ENCODE measurements at regions not wholly inside any gene's neighbourhood (a gene's known extent, or its start where the extent isn't known, plus 50 kb on each side); places are given as distances from the start of the nearest gene placed in this dataset.
"Not testable (repeated sequence)": the region's sequence is repeated elsewhere in the genome, so short reads cannot be mapped to it uniquely, and the experiment has no call there.

- H3K27me3 ChIP-seq (ENCODE audit: control insufficient read depth, insufficient read depth, low read length); H3K36me3 ChIP-seq (ENCODE audit: control insufficient read depth, insufficient read depth, low read length); POLR2A ChIA-PET; H3K4me3 ChIP-seq (ENCODE audit: low read depth, low read length); DNase-seq (ENCODE audit: low read depth); CTCF ChIA-PET: not testable (repeated sequence)
Measured at GRCh38 chr9:66152406-66152805, 415.5 kb downstream of the FOXD4L4 start.

GRCh38 chr9:66153021-66153725 is 416.2 kb downstream of the FOXD4L4 start:
- DNase-seq (ENCODE audit: low read depth); H3K4me3 ChIP-seq (ENCODE audit: low read depth, low read length); POLR2A ChIA-PET; H3K27me3 ChIP-seq (ENCODE audit: control insufficient read depth, insufficient read depth, low read length); H3K36me3 ChIP-seq (ENCODE audit: control insufficient read depth, insufficient read depth, low read length); CTCF ChIA-PET: not testable (repeated sequence)
- TF ChIP-seq CTCF (IDR thresholded peaks at IDR 0.05; ENCODE audit: insufficient read depth, low read depth, low read length) = 0 out of 2 replicates have a peak, but pooled peaks have one; percentile 15

GRCh38 chr9:66153971-66154691 is 417.2 kb downstream of the FOXD4L4 start:
- H3K4me3 ChIP-seq (ENCODE audit: low read depth, low read length); DNase-seq (ENCODE audit: low read depth); POLR2A ChIA-PET; H3K36me3 ChIP-seq (ENCODE audit: control insufficient read depth, insufficient read depth, low read length); H3K27me3 ChIP-seq (ENCODE audit: control insufficient read depth, insufficient read depth, low read length); CTCF ChIA-PET: not testable (repeated sequence)

GRCh38 chr9:66182316-66182715 is 445.4 kb downstream of the FOXD4L4 start:
- DNase-seq (ENCODE audit: low read depth); H3K36me3 ChIP-seq (ENCODE audit: control insufficient read depth, insufficient read depth, low read length); POLR2A ChIA-PET; CTCF ChIA-PET; H3K4me3 ChIP-seq (ENCODE audit: low read depth, low read length); H3K27me3 ChIP-seq (ENCODE audit: control insufficient read depth, insufficient read depth, low read length): not testable (repeated sequence)

GRCh38 chr9:66183648-66184047 is 446.7 kb downstream of the FOXD4L4 start:
- CTCF ChIA-PET; H3K27me3 ChIP-seq (ENCODE audit: control insufficient read depth, insufficient read depth, low read length); H3K36me3 ChIP-seq (ENCODE audit: control insufficient read depth, insufficient read depth, low read length); POLR2A ChIA-PET; DNase-seq (ENCODE audit: low read depth); H3K4me3 ChIP-seq (ENCODE audit: low read depth, low read length): not testable (repeated sequence)

GRCh38 chr9:66197199-66197598 is 460.3 kb downstream of the FOXD4L4 start:
- H3K36me3 ChIP-seq (ENCODE audit: control insufficient read depth, insufficient read depth, low read length); POLR2A ChIA-PET; CTCF ChIA-PET; H3K27me3 ChIP-seq (ENCODE audit: control insufficient read depth, insufficient read depth, low read length); DNase-seq (ENCODE audit: low read depth); H3K4me3 ChIP-seq (ENCODE audit: low read depth, low read length): not testable (repeated sequence)

- CTCF ChIA-PET; H3K36me3 ChIP-seq (ENCODE audit: control insufficient read depth, insufficient read depth, low read length); DNase-seq (ENCODE audit: low read depth); H3K27me3 ChIP-seq (ENCODE audit: control insufficient read depth, insufficient read depth, low read length); H3K4me3 ChIP-seq (ENCODE audit: low read depth, low read length); POLR2A ChIA-PET: not testable (repeated sequence)
Measured at GRCh38 chr9:66198421-66198820, 461.5 kb downstream of the FOXD4L4 start.

GRCh38 chr9:66206617-66207016 is 469.7 kb downstream of the FOXD4L4 start:
- H3K4me3 ChIP-seq (ENCODE audit: low read depth, low read length); CTCF ChIA-PET; POLR2A ChIA-PET: not testable (repeated sequence)

GRCh38 chr9:66207914-66208313 is 471.0 kb downstream of the FOXD4L4 start:
- H3K4me3 ChIP-seq (ENCODE audit: low read depth, low read length); CTCF ChIA-PET; H3K27me3 ChIP-seq (ENCODE audit: control insufficient read depth, insufficient read depth, low read length); H3K36me3 ChIP-seq (ENCODE audit: control insufficient read depth, insufficient read depth, low read length); DNase-seq (ENCODE audit: low read depth); POLR2A ChIA-PET: not testable (repeated sequence)

More at GRCh38 chr9:66206617-66207016, 469.7 kb downstream of the FOXD4L4 start:
- not testable (repeated sequence) for H3K27me3 ChIP-seq (ENCODE audit: control insufficient read depth, insufficient read depth, low read length); H3K36me3 ChIP-seq (ENCODE audit: control insufficient read depth, insufficient read depth, low read length); DNase-seq (ENCODE audit: low read depth)

GRCh38 chr9:66244763-66245162 is 507.8 kb downstream of the FOXD4L4 start:
- POLR2A ChIA-PET; H3K4me3 ChIP-seq (ENCODE audit: low read depth, low read length); CTCF ChIA-PET; DNase-seq (ENCODE audit: low read depth); H3K36me3 ChIP-seq (ENCODE audit: control insufficient read depth, insufficient read depth, low read length); H3K27me3 ChIP-seq (ENCODE audit: control insufficient read depth, insufficient read depth, low read length): not testable (repeated sequence)

GRCh38 chr9:66245481-66245880 is 508.5 kb downstream of the FOXD4L4 start:
- POLR2A ChIA-PET; H3K27me3 ChIP-seq (ENCODE audit: control insufficient read depth, insufficient read depth, low read length); H3K36me3 ChIP-seq (ENCODE audit: control insufficient read depth, insufficient read depth, low read length); DNase-seq (ENCODE audit: low read depth); CTCF ChIA-PET; H3K4me3 ChIP-seq (ENCODE audit: low read depth, low read length): not testable (repeated sequence)

GRCh38 chr9:66257581-66257980 is 520.6 kb downstream of the FOXD4L4 start:
- H3K36me3 ChIP-seq (ENCODE audit: control insufficient read depth, insufficient read depth, low read length); H3K27me3 ChIP-seq (ENCODE audit: control insufficient read depth, insufficient read depth, low read length); POLR2A ChIA-PET; CTCF ChIA-PET; H3K4me3 ChIP-seq (ENCODE audit: low read depth, low read length); DNase-seq (ENCODE audit: low read depth): not testable (repeated sequence)

All from BJ (cell line).